ENCODE measurements at regions not wholly inside any gene's neighbourhood (a gene's known extent, or its start where the extent isn't known, plus 50 kb on each side); places are given as distances from the start of the nearest gene placed in this dataset.
"Not testable (repeated sequence)": the region's sequence is repeated elsewhere in the genome, so short reads cannot be mapped to it uniquely, and the experiment has no call there.

- CTCF ChIA-PET, result no interaction called here
- 0% methylated on average over 1 of the region's 7 CpGs; no CpG with 5 or more reads in 1 of the 2 experiments for WGBS, 2 experiments (ENCODE audit: extremely low coverage in 2 of 2, insufficient read length in 1 of 2)
These were observed 162.7 kb downstream of the AVL9 start for GRCh38 chr7:32658034-32658433.

DNA sequence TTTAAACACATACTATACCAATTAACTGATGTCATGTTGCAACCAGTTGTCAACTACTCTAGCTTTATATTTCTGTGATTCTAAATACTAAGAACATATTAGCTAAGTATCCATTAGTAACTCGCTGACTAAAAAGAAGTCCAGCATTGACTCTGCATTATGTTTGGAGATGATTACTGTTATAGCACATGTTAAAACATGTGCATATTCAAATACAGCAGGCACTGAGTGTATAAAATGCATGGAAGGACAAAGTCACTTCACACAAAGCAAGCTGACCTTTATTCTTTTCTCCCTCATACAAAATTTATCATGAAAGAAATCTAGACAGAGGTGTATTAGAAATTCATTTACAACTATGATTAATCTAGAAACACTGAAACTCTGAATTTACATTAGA is 159.3 kb downstream of the AVL9 start:
- H3K4ac ChIP-seq (ENCODE audit: low read depth, low read length); BruUV-seq (replicated peaks); H2AK5ac ChIP-seq (ENCODE audit: low read depth, low read length); H4K8ac ChIP-seq (ENCODE audit: low read depth in 2 of 2, low read length in 2 of 2); H2BK20ac ChIP-seq (ENCODE audit: low read depth, low read length); H3K18ac ChIP-seq (ENCODE audit: low read depth, low read length); H3K9me1 ChIP-seq (ENCODE audit: insufficient read depth, low read length); H2BK5ac ChIP-seq (ENCODE audit: low read depth, low read length, poor library complexity, severe bottlenecking); ATAC-seq (ENCODE audit: low read depth); H3K4me3 ChIP-seq (ENCODE audit: insufficient read depth, low read depth, low read length); intact Hi-C loops (cut with micrococcal nuclease); H3K4me2 ChIP-seq (ENCODE audit: low read depth, low read length); H4K91ac ChIP-seq (ENCODE audit: insufficient read depth, low read depth, low read length); H2BK120ac ChIP-seq (ENCODE audit: low read depth, low read length); H2BK15ac ChIP-seq (ENCODE audit: low read depth, low read length); H3K56ac ChIP-seq (ENCODE audit: extremely low read depth, insufficient read depth, low read length); H2AFZ ChIP-seq (replicated peaks; ENCODE audit: low read length, poor library complexity); H3K36me3 ChIP-seq (ENCODE audit: control insufficient read depth, insufficient read depth, low read length); H4K5ac ChIP-seq (ENCODE audit: low read depth, low read length); CTCF ChIA-PET; dilution Hi-C loops (cut with HindIII; ENCODE audit: low sequenced_read_pairs, unreplicated experiment); H3K27ac ChIP-seq (ENCODE audit: insufficient read depth, low read length); H2AK9ac ChIP-seq (replicated peaks; ENCODE audit: low read depth, low read length, poor library complexity); H3K9ac ChIP-seq (ENCODE audit: low read depth, low read length); H3K9me3 ChIP-seq (ENCODE audit: control insufficient read depth, insufficient read depth, low read length); POLR2A ChIA-PET (ENCODE audit: unreplicated experiment); DNase-seq; H3K23ac ChIP-seq (ENCODE audit: low read depth, low read length); H4K20me1 ChIP-seq (ENCODE audit: insufficient read depth, low read length); H3K79me1 ChIP-seq (ENCODE audit: low read depth in 1 of 2, low read length in 2 of 2); H3K27me3 ChIP-seq (ENCODE audit: control insufficient read depth, insufficient read depth, low read length); in situ Hi-C loops (cut with MboI; ENCODE audit: low sequenced_read_pairs); H3K4me1 ChIP-seq (ENCODE audit: control insufficient read depth, insufficient read depth, low read length); H3K14ac ChIP-seq (replicated peaks; ENCODE audit: low read depth, low read length): not testable (repeated sequence)
- WGBS, 2 experiments (ENCODE audit: extremely low coverage in 2 of 2, insufficient read length in 1 of 2), result no CpG with 5 or more reads among the region's 1 CpG

More at GRCh38 chr7:32658034-32658433, 162.7 kb downstream of the AVL9 start:
- POLR2A ChIA-PET (ENCODE audit: unreplicated experiment), result no interaction called here
- Histone ChIP-seq H2AK9ac (replicated peaks; ENCODE audit: low read depth, low read length, poor library complexity) (no peak overlapping the region), H3K9me3 (ENCODE audit: control insufficient read depth, insufficient read depth, low read length) (no peaks in the 10 kb centered on the region), H2BK5ac (ENCODE audit: low read depth, low read length, poor library complexity, severe bottlenecking) (no peak overlapping the region), H3K4me1 (ENCODE audit: control insufficient read depth, insufficient read depth, low read length) (no peaks in the 10 kb centered on the region; the same call in none of the 2 replicates), H3K4me3 (ENCODE audit: insufficient read depth, low read depth, low read length) (no peak overlapping the region), H3K9ac (ENCODE audit: low read depth, low read length) (no peak overlapping the region), H3K56ac (ENCODE audit: extremely low read depth, insufficient read depth, low read length) (no peak overlapping the region), H2BK120ac (ENCODE audit: low read depth, low read length) (no peak overlapping the region), H3K18ac (ENCODE audit: low read depth, low read length) (no peak overlapping the region), H3K9me1 (ENCODE audit: insufficient read depth, low read length) (no peaks in the 10 kb centered on the region), H3K79me1 (ENCODE audit: low read depth in 1 of 2, low read length in 2 of 2) (no peaks in the 10 kb centered on the region), H3K23ac (ENCODE audit: low read depth, low read length) (no peak overlapping the region), H3K14ac (replicated peaks; ENCODE audit: low read depth, low read length) (no peak overlapping the region), H4K91ac (ENCODE audit: insufficient read depth, low read depth, low read length) (no peak overlapping the region), H3K4ac (ENCODE audit: low read depth, low read length) (no peak overlapping the region), H2BK15ac (ENCODE audit: low read depth, low read length) (no peak overlapping the region), H3K27me3 (ENCODE audit: control insufficient read depth, insufficient read depth, low read length) (no peaks in the 10 kb centered on the region), H2AK5ac (ENCODE audit: low read depth, low read length) (no peak overlapping the region), H4K8ac (ENCODE audit: low read depth in 2 of 2, low read length in 2 of 2) (no peak overlapping the region), H3K4me2 (ENCODE audit: low read depth, low read length) (peak overlapping the region; percentile 39), H4K20me1 (ENCODE audit: insufficient read depth, low read length) (no peaks in the 10 kb centered on the region), H2AFZ (replicated peaks; ENCODE audit: low read length, poor library complexity) (peak overlapping the region; percentile 61), H4K5ac (ENCODE audit: low read depth, low read length) (no peak overlapping the region), H3K36me3 (ENCODE audit: control insufficient read depth, insufficient read depth, low read length) (no peaks in the 10 kb centered on the region), H2BK20ac (ENCODE audit: low read depth, low read length) (no peak overlapping the region), H3K27ac (ENCODE audit: insufficient read depth, low read length) (no peak overlapping the region)
- DNase-seq (peak; percentile 43), ATAC-seq (ENCODE audit: low read depth) (peak; percentile 77)
- TF ChIP-seq MXI1 (IDR thresholded peaks at IDR 0.05; ENCODE audit: borderline replicate concordance, low read depth, low read length) (no peak), RAD21 (IDR thresholded peaks at IDR 0.05; ENCODE audit: low read length) (no peak), USF2 (IDR thresholded peaks at IDR 0.05; ENCODE audit: low read depth, low read length) (no peak)
- in situ Hi-C loops (cut with MboI; ENCODE audit: low sequenced_read_pairs) (no loop called here), intact Hi-C loops (cut with micrococcal nuclease) (no loop called here), dilution Hi-C loops (cut with HindIII; ENCODE audit: low sequenced_read_pairs, unreplicated experiment) (no loop called here)
- BruUV-seq (replicated peaks), result no TSS peak
